ENCODE measurements at regions not wholly inside any gene's neighbourhood (a gene's known extent, or its start where the extent isn't known, plus 50 kb on each side); places are given as distances from the start of the nearest gene placed in this dataset.
"Not testable (repeated sequence)": the region's sequence is repeated elsewhere in the genome, so short reads cannot be mapped to it uniquely, and the experiment has no call there.

DNA sequence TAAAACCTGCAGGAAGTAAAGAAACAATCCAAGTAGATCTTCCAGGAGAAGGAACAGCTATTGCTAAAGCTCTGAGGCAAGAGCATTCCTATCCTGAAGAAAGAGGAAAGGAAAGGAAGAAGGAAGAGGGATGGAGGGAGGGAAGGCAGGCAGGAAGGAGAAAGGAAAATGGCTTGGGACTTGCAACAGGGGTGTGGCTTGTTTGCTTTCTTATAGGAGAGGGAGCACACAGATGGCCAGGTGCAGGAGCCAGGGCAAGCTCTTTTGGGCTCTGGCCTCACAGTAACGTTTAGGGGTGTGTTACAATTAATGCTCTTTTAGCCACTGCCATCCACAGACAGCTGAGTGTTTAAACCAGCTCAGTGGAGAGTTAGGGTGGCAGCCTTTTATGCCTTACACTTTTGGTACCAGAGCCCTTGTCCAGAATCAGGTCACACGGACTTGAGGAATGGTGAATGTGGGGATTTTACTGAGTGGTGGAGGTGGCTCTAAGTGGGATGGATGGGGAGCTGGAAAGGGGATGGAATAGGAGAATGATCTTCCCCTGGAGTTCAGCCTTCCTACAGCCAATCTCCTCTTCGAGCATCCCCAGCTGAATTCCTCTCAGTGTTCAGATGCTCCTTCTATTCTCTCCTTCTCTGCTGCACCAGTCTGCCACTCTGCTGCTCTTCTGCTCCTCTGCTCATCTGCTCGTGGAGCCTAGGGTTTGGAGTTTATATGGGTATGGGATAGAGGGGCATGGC is 108.7 kb upstream of the SLC39A10 start:
- Histone ChIP-seq H3K4me2 (replicated peaks; ENCODE audit: low read depth, low read length, poor library complexity, severe bottlenecking) (no peak overlapping the region), H2AFZ (ENCODE audit: insufficient read depth, low read depth, low read length, poor library complexity, severe bottlenecking) (no peak overlapping the region), H4K20me1 (ENCODE audit: control insufficient read depth, insufficient read depth, low read length, poor library complexity, severe bottlenecking) (no peaks in the 10 kb centered on the region), H3K27ac (ENCODE audit: low read length in 2 of 2) (no peak overlapping the region), H3K79me2 (ENCODE audit: control insufficient read depth, insufficient read depth, low read length) (no peaks in the 10 kb centered on the region), H3K4me3 (ENCODE audit: control extremely low read depth in 1 of 5, extremely low read depth in 1 of 5, insufficient read depth in 1 of 5, low read depth in 2 of 5, low read length in 4 of 5) (no peak overlapping the region), H3K9ac (ENCODE audit: low read length) (no peak overlapping the region), H3K9me3 (ENCODE audit: control extremely low read depth in 1 of 3, control insufficient read depth in 2 of 3, insufficient read depth in 1 of 3, low read length in 2 of 3) (peaks cover 0 to 19% (median 0%) of the 10 kb centered on the region in 3 donors), H3K4me1 (ENCODE audit: control insufficient read depth in 2 of 2, insufficient read depth in 2 of 2, low read length in 2 of 2) (peaks cover 5 to 11% of the 10 kb centered on the region in 2 donors), H3K27me3 (replicated peaks in 1 of 4; ENCODE audit: control extremely low read depth in 1 of 4, control insufficient read depth in 3 of 4, insufficient read depth in 4 of 4, low read length in 3 of 4) (no peaks in the 10 kb centered on the region), H3K36me3 (replicated peaks in 1 of 2; ENCODE audit: control extremely low read depth in 1 of 2, control insufficient read depth in 1 of 2, extremely low read depth in 1 of 2, insufficient read depth in 2 of 2, low read length in 1 of 2) (no peaks in the 10 kb centered on the region)
- WGBS (ENCODE audit: insufficient coverage), result 100% methylated on average over 1 of the region's 4 CpGs
- no peak for TF ChIP-seq EZH2 (IDR thresholded peaks at IDR 0.05; ENCODE audit: borderline replicate concordance, insufficient read depth, low read depth, low read length, poor library complexity, severe bottlenecking)
- TF ChIP-seq, protein P1, sequence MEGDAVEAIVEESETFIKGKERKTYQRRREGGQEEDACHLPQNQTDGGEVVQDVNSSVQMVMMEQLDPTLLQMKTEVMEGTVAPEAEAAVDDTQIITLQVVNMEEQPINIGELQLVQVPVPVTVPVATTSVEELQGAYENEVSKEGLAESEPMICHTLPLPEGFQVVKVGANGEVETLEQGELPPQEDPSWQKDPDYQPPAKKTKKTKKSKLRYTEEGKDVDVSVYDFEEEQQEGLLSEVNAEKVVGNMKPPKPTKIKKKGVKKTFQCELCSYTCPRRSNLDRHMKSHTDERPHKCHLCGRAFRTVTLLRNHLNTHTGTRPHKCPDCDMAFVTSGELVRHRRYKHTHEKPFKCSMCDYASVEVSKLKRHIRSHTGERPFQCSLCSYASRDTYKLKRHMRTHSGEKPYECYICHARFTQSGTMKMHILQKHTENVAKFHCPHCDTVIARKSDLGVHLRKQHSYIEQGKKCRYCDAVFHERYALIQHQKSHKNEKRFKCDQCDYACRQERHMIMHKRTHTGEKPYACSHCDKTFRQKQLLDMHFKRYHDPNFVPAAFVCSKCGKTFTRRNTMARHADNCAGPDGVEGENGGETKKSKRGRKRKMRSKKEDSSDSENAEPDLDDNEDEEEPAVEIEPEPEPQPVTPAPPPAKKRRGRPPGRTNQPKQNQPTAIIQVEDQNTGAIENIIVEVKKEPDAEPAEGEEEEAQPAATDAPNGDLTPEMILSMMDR (IDR thresholded peaks at IDR 0.05), result no peak
- H3K27me3 Mint-ChIP-seq, result no peaks in the 10 kb centered on the region
- CTCF ChIA-PET, result interaction anchor here (1.1 kb wide), 1 partner anchor 111 kb away, joined by 3 read pairs; no protein-coding TSS in a partner anchor
- DNase-seq, result no peak
- H3K4me1 Mint-ChIP-seq, result peaks cover 18% of the 10 kb centered on the region
- intact Hi-C loops (cut with micrococcal nuclease), result no loop called here
- no peak for ATAC-seq (ENCODE audit: low read depth)
- peaks cover 3% of the 10 kb centered on the region for H3K9me3 Mint-ChIP-seq (ENCODE audit: insufficient read depth)
- H3K4me3 Mint-ChIP-seq, result no peak overlapping the region
- H3K27ac Mint-ChIP-seq, result no peak overlapping the region
- POLR2A ChIA-PET, result no interaction called here

DNA sequence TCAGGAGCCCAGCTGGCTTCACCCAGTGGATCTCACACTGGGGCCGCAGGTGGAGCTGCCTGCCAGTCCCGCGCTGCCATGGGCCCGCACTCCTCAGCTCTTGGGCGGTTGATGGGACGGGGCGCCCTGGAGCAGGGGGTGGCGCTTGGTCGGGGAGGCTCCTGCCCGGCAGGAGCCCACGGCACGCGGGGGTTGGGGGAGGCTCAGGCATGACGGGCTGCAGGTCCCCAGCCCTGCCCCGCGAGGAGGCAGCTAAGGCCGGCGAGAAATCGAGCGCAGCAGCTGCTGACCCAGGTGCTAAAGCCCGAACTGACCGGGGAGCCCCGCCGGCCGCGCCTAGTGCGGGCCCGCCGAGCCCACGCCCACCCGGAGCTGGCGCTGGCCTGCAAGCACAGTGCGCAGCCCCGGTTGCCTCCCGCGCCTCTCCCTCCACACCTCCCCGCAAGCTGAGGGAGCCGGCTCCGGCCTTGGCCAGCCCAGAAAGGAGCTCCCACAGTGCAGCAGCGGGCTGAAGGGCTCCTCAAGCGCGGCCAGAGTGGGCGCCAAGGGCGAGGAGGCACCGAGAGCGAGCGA is 109.7 kb upstream of the SLC39A10 start:
- H3K79me2 ChIP-seq (ENCODE audit: control insufficient read depth, insufficient read depth, low read length); H3K27me3 Mint-ChIP-seq; H4K20me1 ChIP-seq (ENCODE audit: control insufficient read depth, insufficient read depth, low read length, poor library complexity, severe bottlenecking); H3K4me3 ChIP-seq (ENCODE audit: control extremely low read depth in 1 of 5, extremely low read depth in 1 of 5, insufficient read depth in 1 of 5, low read depth in 2 of 5, low read length in 4 of 5); H3K9me3 Mint-ChIP-seq (ENCODE audit: insufficient read depth); H3K9ac ChIP-seq (ENCODE audit: low read length); H3K27me3 ChIP-seq (replicated peaks in 1 of 4; ENCODE audit: control extremely low read depth in 1 of 4, control insufficient read depth in 3 of 4, insufficient read depth in 4 of 4, low read length in 3 of 4); H3K4me3 Mint-ChIP-seq; intact Hi-C loops (cut with micrococcal nuclease); H3K4me2 ChIP-seq (replicated peaks; ENCODE audit: low read depth, low read length, poor library complexity, severe bottlenecking); H2AFZ ChIP-seq (ENCODE audit: insufficient read depth, low read depth, low read length, poor library complexity, severe bottlenecking); H3K4me1 ChIP-seq (ENCODE audit: control insufficient read depth in 2 of 2, insufficient read depth in 2 of 2, low read length in 2 of 2); DNase-seq; POLR2A ChIA-PET; H3K27ac Mint-ChIP-seq; ATAC-seq (ENCODE audit: low read depth); H3K36me3 ChIP-seq (replicated peaks in 1 of 2; ENCODE audit: control extremely low read depth in 1 of 2, control insufficient read depth in 1 of 2, extremely low read depth in 1 of 2, insufficient read depth in 2 of 2, low read length in 1 of 2); H3K27ac ChIP-seq (ENCODE audit: low read length in 2 of 2): not testable (repeated sequence)
- 96% methylated on average over 36 of the region's 47 CpGs for WGBS (ENCODE audit: insufficient coverage)
- CTCF ChIA-PET, result interaction anchor here (1.1 kb wide), 1 partner anchor 112 kb away, joined by 3 read pairs; no protein-coding TSS in a partner anchor
- H3K9me3 ChIP-seq (ENCODE audit: control extremely low read depth in 1 of 3, control insufficient read depth in 2 of 3, insufficient read depth in 1 of 3, low read length in 2 of 3), result peaks cover 0 to 19% (median 0%) of the 10 kb centered on the region in 3 donors
- peaks cover 19% of the 10 kb centered on the region for H3K4me1 Mint-ChIP-seq

Data from B cell (primary cell).